ENCODE measurements at regions not wholly inside any gene's neighbourhood (a gene's known extent, or its start where the extent isn't known, plus 50 kb on each side); places are given as distances from the start of the nearest gene placed in this dataset.

DNA sequence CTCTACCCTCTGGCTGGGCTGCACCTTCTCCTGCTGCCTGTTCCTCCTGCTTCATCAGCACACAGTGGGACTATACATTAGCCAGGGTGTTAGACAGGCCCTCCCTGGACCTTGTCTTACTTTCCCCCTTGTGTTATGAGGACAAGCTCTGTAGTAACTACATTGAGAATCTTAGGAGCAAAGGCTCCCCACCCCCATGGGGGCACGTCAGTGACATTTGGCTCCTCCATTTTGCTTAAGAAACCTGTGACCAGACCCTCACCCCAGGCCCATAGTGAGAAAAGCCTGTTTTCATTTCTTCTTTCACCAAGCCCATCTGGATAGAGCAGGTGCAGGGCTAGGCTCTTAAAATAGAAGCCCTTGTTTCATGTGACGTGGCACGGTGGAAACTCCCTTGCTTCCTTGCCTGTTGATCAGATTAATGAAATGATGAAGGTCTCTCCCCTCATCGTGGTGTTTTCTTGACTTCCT lies 146.7 kb downstream of the RPIA start (continued):
- TF ChIP-seq HMGA2 (CRISPR knock-in tag; IDR thresholded peaks at IDR 0.05) = no peak

DNA sequence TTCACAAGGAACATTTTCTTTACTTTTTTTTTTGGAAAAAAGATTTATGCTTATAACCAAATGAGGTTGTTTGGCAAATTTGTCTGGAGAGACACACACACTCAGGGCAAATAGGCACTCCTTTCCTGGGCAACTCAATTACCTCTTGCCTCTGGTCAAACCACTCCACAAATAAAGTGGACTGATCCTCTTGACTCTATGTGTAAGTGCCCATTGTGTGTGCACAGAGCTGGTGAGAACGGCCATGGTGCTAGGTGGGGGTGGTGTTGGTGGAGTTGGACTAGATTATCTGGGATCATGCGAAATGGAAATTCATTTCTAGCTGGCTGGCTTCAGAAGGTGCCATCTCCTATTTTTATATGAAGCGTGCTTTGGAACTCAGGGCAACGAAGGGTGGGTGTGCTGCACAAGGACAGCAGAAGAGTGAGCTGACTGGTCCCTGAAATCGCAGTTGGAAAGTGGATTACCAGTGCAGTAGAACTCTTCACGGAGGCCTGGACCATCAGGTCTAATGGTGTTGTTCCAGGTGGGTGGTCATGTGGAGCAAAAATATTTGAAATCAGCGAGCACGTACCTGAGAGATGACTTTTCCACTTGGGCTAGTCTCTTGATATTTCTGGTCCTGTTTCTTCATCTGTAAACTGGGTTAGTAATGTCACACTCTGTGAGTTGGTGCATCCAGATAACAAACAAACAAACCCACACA lies 149.9 kb downstream of the RPIA start:
- POLR2A ChIA-PET = no interaction called here
- Mint-ChIP-seq H3K36me3 (peaks cover 2% of the 10 kb centered on the region; the same call in 1 of the 2 replicates), H3K4me1 (no peaks in the 10 kb centered on the region), H3K27me3 (ENCODE audit: low read depth) (peaks cover 7% of the 10 kb centered on the region), H3K27ac (no peak overlapping the region), H3K4me3 (no peak overlapping the region), H3K9me3 (peaks cover 13% of the 10 kb centered on the region)
- CTCF ChIA-PET = interaction anchor here (0.7 to 1.8 kb wide), 2 partner anchors 10 kb away, joined by 4 to 16 read pairs; no protein-coding TSS in a partner anchor
- DNase-seq (ENCODE audit: low spot score) (no peak), ATAC-seq (no peak)
- TF ChIP-seq, protein P1, sequence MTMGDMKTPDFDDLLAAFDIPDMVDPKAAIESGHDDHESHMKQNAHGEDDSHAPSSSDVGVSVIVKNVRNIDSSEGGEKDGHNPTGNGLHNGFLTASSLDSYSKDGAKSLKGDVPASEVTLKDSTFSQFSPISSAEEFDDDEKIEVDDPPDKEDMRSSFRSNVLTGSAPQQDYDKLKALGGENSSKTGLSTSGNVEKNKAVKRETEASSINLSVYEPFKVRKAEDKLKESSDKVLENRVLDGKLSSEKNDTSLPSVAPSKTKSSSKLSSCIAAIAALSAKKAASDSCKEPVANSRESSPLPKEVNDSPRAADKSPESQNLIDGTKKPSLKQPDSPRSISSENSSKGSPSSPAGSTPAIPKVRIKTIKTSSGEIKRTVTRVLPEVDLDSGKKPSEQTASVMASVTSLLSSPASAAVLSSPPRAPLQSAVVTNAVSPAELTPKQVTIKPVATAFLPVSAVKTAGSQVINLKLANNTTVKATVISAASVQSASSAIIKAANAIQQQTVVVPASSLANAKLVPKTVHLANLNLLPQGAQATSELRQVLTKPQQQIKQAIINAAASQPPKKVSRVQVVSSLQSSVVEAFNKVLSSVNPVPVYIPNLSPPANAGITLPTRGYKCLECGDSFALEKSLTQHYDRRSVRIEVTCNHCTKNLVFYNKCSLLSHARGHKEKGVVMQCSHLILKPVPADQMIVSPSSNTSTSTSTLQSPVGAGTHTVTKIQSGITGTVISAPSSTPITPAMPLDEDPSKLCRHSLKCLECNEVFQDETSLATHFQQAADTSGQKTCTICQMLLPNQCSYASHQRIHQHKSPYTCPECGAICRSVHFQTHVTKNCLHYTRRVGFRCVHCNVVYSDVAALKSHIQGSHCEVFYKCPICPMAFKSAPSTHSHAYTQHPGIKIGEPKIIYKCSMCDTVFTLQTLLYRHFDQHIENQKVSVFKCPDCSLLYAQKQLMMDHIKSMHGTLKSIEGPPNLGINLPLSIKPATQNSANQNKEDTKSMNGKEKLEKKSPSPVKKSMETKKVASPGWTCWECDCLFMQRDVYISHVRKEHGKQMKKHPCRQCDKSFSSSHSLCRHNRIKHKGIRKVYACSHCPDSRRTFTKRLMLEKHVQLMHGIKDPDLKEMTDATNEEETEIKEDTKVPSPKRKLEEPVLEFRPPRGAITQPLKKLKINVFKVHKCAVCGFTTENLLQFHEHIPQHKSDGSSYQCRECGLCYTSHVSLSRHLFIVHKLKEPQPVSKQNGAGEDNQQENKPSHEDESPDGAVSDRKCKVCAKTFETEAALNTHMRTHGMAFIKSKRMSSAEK (CRISPR knock-in tag; IDR thresholded peaks at IDR 0.05; ENCODE audit: borderline replicate concordance) = no peak
- TF ChIP-seq, protein P2, sequence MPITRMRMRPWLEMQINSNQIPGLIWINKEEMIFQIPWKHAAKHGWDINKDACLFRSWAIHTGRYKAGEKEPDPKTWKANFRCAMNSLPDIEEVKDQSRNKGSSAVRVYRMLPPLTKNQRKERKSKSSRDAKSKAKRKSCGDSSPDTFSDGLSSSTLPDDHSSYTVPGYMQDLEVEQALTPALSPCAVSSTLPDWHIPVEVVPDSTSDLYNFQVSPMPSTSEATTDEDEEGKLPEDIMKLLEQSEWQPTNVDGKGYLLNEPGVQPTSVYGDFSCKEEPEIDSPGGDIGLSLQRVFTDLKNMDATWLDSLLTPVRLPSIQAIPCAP (CRISPR knock-in tag; IDR thresholded peaks at IDR 0.05) = no peak
- TF ChIP-seq IRF2 (CRISPR knock-in tag; IDR thresholded peaks at IDR 0.05; ENCODE audit: borderline replicate concordance, low read depth) (no peak), NR3C1 (CRISPR knock-in tag; conservative IDR thresholded peaks at IDR 0.05; ENCODE audit: low read depth) (no peak), GABPB1 (CRISPR knock-in tag; IDR thresholded peaks at IDR 0.05) (no peak), TCF7 (CRISPR knock-in tag; IDR thresholded peaks at IDR 0.05; ENCODE audit: low read depth) (no peak), TEAD1 (CRISPR knock-in tag; IDR thresholded peaks at IDR 0.05) (no peak), TEAD4 (CRISPR knock-in tag; IDR thresholded peaks at IDR 0.05) (no peak), SMAD4 (CRISPR knock-in tag; IDR thresholded peaks at IDR 0.05) (no peak), TP53 (CRISPR knock-in tag; IDR thresholded peaks at IDR 0.05) (no peak), SMAD3 (CRISPR knock-in tag; IDR thresholded peaks at IDR 0.05; ENCODE audit: borderline replicate concordance) (no peak), MXD4 (CRISPR knock-in tag; IDR thresholded peaks at IDR 0.05; ENCODE audit: borderline replicate concordance) (no peak), MYBL2 (CRISPR knock-in tag; IDR thresholded peaks at IDR 0.05) (no peak)
- TF ChIP-seq, protein P3, sequence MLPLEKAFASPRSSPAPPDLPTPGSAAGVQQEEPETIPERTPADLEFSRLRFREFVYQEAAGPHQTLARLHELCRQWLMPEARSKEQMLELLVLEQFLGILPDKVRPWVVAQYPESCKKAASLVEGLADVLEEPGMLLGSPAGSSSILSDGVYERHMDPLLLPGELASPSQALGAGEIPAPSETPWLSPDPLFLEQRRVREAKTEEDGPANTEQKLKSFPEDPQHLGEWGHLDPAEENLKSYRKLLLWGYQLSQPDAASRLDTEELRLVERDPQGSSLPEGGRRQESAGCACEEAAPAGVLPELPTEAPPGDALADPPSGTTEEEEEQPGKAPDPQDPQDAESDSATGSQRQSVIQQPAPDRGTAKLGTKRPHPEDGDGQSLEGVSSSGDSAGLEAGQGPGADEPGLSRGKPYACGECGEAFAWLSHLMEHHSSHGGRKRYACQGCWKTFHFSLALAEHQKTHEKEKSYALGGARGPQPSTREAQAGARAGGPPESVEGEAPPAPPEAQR (CRISPR knock-in tag; IDR thresholded peaks at IDR 0.05) = no peak
- TF ChIP-seq, protein P4, sequence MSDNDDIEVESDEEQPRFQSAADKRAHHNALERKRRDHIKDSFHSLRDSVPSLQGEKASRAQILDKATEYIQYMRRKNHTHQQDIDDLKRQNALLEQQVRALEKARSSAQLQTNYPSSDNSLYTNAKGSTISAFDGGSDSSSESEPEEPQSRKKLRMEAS (CRISPR knock-in tag; IDR thresholded peaks at IDR 0.05) = no peak
- TF ChIP-seq, protein P5, sequence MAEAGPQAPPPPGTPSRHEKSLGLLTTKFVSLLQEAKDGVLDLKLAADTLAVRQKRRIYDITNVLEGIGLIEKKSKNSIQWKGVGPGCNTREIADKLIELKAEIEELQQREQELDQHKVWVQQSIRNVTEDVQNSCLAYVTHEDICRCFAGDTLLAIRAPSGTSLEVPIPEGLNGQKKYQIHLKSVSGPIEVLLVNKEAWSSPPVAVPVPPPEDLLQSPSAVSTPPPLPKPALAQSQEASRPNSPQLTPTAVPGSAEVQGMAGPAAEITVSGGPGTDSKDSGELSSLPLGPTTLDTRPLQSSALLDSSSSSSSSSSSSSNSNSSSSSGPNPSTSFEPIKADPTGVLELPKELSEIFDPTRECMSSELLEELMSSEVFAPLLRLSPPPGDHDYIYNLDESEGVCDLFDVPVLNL (CRISPR knock-in tag; IDR thresholded peaks at IDR 0.05; ENCODE audit: borderline replicate concordance, low read depth) = no peak
- TF ChIP-seq, protein P6, sequence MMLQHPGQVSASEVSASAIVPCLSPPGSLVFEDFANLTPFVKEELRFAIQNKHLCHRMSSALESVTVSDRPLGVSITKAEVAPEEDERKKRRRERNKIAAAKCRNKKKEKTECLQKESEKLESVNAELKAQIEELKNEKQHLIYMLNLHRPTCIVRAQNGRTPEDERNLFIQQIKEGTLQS (CRISPR knock-in tag; conservative IDR thresholded peaks at IDR 0.05) = no peak
- TF ChIP-seq, protein P7, sequence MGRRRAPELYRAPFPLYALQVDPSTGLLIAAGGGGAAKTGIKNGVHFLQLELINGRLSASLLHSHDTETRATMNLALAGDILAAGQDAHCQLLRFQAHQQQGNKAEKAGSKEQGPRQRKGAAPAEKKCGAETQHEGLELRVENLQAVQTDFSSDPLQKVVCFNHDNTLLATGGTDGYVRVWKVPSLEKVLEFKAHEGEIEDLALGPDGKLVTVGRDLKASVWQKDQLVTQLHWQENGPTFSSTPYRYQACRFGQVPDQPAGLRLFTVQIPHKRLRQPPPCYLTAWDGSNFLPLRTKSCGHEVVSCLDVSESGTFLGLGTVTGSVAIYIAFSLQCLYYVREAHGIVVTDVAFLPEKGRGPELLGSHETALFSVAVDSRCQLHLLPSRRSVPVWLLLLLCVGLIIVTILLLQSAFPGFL (CRISPR knock-in tag; IDR thresholded peaks at IDR 0.05; ENCODE audit: borderline replicate concordance) = no peak
